NOMO-1 treated with dmso at 0.1 percent for 144 hours (cell line): ENCODE measurements at regions not wholly inside any gene's neighbourhood (a gene's known extent, or its start where the extent isn't known, plus 50 kb on each side); places are given as distances from the start of the nearest gene placed in this dataset.
"Not testable (repeated sequence)": the region's sequence is repeated elsewhere in the genome, so short reads cannot be mapped to it uniquely, and the experiment has no call there.

Experiments
- DNase-seq: peaks from one replicate; lab custom pipeline; 2025; ENCODE audit not compliant: unreplicated experiment; lab: John Stamatoyannopoulos, UW

DNA sequence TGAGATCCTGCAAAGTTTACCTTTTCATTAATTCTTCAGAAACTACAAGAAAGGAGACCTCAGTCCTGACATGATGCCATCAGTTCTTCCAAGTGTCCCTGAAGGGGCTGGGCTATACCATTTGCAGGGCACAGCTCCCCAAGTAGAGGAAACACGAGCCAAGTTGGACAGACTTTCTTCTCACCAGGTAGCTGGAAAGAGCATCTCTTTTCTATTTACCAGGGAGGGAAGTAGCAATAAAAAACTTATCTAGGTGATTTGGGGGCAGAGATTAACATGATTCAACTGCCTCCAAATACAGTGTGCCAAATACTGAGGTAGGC, 103.9 kb upstream of the KCND3 start:
- DNase-seq, result no peak

DNA sequence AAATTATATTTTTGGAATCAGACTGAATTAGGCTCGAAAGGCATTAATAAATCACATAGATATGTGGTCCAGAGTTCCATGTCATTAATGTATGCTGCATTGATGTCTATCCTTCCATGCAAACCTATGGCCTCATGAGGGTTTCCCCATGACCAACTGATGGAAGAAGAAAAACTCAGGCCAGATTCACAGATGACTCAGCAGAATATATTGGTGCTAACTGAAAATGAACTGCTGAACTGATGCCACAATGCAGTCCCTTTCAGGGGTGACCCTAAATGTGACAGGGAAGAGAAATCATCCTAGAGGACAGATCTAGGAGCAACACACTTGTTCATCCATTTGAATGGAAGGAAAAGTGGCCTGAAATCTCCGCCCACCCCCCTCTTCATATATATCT, 110.5 kb upstream of the KCND3 start:
- DNase-seq, result no peak

DNA sequence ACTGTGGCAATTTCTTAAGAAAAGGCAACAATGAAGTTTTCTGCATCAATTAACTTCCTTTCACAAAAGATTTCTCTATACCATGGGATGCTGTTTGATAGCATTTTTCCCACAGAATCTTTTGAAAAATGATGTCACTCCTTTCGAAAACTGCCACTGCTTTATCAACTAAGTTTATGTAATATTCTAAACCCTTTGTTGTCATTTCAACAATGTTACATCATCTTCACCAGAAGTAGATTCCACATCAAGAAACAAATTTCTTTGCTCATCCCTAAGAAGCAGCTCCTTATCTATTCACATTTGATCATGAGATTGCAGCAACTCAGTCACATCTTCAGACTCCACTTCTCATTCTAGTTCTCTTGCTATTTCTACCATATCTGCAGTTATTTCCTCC, 116.1 kb upstream of the KCND3 start:
- DNase-seq, result no peak

DNA sequence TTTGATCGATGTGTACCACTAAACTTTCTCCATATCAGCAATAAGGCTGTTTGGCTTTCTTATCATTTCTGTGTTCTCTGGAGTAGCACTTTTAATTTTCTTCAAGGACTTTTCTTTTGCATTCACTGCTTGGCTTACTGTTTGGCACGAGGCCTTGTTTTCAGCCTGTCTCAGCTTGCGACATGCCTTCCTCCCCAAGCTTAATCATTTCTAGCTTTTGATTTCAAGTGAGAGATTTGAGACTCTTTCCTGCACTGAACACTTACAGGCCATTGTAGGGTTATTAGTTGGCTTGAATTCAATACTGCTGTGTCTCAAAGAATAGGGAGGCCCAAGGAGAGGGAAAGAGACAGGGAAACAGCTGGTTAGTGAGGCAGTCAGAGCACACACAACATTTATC, 120.6 kb upstream of the KCND3 start:
- no peak for DNase-seq

DNA sequence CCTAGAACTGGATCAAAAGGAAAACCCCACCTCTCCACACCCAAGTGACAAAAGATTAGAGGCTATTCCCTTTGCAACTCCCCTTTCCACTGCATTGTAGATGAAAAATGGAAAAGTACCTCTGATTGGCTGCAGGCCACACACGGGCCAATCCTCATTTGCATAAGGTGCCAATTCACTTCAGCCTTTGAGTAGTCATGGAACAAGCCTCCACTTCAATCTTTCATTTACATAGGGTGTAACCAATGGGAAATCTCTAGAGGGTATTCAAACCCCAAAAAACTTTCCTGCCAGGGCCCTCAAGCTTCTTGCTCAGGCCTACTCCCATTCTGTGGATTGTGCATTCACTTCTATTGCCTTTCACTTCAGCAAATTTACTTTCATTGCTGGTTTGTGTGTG, 122.3 kb upstream of the KCND3 start:
- DNase-seq, result no peak

DNA sequence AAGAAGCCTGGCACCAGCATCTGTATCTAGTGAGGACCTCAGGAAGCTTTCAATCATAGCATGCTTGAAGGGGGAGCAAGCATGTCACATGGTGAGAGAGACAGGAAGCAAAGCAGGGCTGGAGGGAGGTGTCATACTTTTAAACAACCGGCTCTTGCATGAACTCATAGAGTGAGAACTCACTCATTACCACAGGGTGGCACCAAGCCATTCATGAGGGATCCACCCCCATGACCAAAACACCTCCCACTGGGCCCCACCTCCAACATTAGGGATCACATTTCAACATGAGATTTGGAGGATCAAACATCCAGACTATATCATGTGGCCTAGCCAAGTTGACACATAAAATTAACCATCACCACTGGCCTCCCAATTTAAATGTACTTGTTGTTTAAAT, 125.1 kb upstream of the KCND3 start:
- DNase-seq, result no peak

DNA sequence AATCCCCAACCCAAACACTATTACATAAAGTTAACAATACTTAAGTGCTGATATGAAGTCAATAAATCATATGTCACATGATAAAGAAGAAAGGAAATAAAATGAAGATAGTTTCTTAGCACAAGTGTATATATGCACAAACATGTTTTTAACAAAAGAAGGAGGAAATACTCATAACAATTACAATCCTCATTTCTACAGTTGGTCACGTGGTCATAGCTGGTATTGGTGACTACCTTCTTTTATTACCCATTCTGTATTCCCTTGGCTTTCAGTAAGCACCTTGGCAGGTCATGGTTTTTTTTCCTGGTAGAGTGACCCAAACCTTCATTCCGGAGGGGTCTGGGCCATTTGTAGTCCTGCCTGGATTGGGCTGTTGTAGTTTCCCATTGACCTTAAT, 137.1 kb upstream of the KCND3 start:
- no peak for DNase-seq

DNA sequence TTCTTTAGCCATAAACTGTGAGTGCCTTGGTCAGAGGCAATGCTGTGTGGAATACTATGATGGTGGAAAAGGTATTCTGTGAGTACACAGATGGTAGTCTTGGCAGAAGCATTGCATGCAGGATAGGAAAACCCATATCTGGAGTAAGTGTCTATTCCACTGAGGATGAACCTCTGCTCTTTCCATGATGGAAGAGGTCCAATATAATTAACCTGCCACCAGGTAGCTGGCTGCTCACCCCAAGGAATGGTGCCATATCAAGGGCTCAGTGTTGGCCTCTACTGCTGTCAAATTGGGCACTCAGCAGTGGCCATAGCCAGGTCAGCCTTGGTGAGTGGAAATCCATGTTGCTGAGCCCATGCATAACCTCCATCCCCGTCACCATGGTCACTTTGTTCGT, 138.1 kb upstream of the KCND3 start:
- not testable (repeated sequence) for DNase-seq

DNA sequence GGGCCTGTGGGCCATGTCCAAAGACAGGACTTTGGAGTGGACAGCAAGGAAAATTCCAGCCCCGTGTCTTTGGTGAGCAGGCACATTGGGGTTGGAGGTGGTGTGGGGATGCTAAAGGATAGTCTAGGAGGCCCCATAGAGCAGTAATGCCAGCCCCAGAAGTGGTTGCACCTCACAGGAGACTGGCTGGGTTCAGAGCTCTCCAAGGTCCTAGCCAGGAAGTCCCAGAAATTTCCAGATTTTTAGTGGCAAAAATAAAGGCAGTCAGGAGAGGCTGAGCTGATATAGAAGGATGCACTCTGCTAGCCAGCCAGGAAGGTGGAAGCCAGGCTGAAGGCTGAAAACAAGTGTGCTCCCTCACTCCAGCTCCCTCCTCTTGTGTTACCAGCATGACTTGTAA, 144.0 kb upstream of the KCND3 start:
- DNase-seq, result no peak

DNA sequence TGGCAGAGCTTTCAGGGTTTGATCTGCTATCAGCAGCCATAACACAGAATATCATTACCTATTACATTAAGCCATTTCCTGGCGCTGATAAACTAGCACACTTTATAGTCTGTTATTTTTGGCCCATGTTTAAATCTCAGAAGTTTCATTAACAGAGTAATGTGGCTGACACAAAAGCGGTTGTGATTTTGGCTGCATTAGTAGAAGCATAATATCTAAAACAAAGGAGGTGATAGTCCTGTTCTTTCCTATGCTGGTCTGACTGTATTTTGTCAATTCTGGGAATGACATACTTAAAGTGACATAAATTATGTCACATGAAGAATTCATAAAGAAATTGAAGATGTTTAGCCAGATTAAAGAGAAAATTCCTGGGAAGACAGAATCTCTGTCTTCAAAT, 151.3 kb upstream of the KCND3 start:
- no peak for DNase-seq

DNA sequence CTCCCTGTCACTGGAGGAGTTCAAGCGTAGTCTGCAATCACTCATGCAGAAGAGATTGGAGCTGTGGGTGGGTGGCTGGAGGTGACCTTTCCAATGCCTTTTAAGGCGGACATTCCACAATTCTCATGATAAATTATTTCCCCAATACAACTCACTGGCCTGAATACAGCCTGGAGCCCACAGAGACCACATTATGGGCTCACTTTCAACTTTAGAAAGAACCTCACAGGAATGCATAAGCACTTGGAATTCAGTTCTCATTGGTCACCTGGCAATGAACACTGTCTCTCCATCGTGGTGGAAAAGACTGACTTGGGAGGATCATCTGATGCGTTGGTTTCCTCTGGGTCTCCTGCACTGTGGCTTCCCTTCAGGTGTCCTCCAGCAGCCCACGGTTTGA, 151.8 kb upstream of the KCND3 start:
- DNase-seq, result no peak

DNA sequence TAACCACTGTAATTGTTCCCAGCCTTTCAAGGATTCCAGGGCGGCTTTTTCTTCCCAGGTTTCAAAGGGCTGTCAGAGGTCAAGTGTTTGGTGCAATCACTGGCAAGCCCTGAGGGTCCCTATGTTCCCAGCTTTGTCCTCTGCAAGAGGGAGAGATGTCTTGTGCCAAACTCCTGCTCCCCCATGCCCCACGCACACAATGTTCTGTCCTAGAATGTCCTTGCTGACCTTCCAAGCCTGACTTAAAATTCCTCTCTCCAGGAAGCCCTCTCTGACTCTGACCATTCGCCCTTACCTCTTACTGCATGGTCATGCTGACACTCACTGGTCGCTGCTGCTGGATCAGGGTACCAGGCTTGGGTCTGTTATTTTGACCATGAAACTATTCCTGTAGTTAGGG, 152.5 kb upstream of the KCND3 start:
- no peak for DNase-seq

DNA sequence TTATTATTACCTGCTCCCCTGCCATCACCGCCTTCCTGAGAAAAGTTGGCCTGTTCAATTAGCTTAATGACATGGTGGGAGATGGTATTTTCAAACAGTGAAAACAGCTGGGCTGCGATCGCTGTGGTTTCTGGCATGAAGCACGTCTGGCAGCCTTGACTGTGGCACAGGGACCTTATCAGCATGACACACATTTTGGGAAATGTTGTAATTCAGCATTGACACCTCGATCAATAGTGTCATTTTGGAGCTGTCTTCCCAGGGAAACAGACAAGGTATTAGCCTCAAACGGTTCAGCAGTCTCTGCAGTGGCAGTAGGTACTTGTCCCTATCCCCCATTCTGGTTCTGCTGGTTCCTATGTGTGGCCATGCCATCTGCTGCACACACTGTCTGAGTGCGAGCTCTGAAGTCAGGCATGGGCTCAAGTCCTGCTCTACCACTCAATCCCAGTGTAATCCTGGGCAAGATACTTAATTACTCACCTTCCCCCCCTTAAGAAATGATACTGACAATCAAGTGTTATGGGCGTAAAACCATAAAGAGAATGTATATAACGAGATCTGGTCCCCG, 154.5 kb upstream of the KCND3 start:
- DNase-seq, result no peak

DNA sequence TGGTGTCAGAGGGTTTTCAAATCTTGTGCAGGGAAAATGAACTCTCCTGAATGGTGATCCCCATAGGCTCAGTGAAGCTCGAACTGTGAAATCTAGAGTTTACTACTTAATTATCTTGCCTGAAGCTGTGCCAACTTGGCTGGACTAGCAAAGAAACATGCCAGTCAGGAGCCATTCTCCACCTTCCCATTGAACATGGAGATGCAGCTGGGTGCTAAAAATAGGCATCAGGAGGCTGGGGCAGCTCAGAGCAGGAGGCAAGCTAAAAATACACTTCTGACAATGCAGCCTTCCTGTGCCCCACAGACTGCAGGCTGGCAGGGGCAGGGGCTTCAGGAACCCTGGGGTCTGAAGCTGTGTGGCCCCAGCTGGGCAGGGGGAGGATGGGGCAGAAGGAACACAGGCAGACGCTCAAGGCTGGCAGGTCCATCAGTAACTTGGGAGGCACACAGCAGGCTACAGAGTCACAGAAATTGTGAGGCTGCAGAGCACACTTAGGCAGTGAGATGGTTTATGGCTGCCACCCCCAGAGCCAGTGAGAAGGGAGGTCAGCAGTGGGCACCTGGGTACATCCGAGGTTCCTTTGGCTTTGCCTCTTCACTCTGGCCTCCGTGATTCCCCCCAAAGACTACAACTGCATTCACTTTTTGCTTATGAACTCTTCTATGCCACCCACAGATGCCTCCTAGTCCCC, 155.4 kb upstream of the KCND3 start:
- no peak for DNase-seq

DNA sequence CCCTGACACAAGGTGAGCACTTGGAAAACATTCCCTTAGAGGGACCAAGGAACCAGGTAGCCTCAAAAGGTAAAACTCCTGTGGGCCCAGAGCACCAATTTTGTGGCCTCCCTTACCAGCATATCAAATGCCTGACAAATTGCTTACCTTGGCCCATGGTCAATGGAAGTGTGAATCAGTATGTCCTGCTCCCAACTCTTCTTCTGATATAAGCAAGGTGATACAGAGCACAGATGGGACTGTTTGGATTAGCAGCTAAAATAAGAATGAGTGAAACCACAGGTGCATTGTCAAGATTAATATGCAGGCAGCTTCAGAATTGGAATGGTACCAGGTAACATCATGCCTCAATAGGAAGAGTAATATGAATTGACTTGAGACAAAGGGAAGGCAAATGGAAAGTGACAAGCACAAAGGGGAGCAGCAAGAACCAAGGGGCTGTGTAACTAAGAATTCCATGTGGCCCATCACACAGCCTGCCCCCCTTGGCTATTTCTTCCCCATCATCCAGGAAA, 156.8 kb upstream of the KCND3 start:
- DNase-seq, result no peak

DNA sequence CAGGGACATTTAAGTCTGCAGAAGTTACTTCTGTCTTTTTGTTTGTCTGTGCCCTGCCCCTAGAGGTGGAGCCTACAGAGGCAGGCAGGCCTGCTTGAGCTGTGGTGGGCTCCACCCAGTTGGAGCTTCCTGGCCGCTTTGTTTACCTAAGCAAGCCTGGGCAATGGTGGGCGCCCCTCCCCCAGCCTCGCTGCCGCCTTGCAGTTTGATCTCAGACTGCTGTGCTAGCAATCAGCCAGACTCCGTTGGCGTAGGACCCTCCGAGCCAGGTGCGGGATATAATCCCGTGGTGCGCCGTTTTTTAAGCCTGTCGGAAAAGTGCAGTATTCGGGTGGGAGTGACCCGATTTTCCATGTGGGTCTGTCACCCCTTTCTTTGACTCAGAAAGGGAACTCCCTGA, 170.7 kb upstream of the KCND3 start:
- not testable (repeated sequence) for DNase-seq

DNA sequence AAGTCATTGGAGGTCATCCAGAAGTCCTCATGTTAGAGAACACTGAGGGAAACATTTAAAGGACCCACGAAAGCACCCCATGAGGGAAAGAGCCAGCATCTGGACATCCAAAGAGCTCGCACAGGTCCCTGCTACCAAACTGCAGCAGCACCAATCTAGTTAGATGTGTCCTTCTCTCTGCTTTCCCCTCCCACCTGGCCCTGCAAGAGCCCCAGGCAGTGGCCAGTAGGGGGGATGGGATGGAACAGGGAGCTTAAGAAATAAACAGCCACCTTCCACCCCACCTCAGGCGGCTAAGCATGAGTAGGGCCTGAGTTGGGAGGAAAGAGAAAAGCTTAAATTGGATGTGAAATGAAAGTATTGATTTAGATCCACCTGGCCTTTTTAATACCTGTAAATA, 175.9 kb upstream of the KCND3 start:
- no peak for DNase-seq

DNA sequence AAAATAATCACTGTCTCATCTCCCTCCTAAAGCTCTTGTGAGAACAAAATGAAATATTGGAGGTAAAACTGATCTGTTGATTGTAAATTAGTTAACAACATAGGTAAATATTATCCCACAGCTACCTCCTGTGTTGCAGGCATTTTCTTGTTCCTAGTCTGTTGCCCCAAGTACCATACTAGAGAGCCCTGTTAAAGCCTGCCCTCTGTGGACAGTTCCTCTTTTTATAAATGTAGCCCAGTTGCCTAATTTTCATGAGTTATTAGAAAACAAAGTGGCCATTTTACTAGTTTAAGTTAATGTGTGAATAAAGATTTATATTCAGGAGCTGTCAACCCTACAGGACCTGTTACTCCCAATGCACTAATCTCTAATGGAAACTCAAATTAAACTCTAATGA, 180.0 kb upstream of the KCND3 start:
- DNase-seq, result no peak

DNA sequence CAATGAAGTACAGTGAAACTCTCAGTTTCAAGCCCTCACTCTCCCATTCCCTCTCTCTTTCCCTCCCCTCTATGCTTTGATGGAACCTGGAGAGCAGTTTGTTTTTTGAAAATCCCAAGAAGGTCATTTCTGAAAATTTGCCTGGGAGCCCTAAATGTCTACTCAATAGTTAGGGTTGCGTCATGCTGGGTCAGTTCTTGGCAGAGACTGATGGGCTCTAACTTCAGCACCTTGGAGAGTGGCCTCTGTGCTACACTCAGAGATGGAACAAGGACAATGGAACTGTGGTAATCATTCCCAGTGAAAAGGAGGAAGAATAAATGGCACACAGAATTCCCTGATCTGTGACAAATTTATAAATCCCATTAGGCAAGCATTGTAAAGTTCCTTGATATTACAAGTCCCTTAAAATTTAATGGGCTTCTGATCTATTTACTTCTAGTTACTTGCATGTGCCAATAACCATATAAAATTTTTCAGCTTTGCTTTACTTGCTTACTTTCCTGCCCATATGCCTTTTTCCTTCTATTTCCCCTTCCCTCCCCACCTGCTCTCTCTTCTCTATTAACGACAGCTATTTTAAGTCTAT, 182.9 kb upstream of the KCND3 start:
- DNase-seq, result peak; percentile 10

DNA sequence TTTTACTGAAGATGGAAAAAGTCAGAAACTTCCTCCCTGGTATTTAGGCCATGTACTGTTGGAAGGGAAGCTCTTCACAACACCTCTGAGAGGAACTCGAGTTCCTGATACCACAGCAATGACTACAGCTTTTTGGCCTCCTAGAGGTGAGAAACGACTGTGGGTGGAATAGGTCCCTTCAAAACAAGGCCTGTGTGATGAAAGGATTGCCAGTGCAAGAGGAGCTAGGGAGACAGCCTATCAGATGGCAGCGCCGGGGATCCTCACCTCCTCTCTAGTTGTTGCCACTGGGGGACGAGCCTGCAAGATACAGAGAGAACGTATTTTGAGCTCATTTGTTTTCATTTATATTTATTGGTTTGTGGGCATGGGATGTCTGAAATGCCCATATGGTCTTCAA, 187.8 kb upstream of the KCND3 start:
- no peak for DNase-seq

DNA sequence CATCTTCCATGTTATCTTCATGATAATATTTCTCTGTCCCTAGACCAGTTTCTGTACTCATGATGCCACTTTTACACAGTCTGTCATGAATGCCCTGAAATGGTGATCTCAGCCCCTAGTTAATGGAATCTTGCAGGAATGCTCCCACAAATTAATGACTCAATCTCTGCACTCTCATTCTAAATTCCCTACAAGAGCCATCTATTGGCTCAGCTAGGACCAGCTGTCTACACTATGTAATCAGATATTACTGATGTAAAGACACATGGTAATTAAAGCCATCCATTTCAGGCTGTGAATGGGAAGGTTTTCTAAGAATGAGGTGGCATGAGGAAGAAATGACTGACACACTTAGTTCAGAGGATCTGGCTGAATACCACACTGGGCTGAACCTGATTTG, 199.1 kb upstream of the KCND3 start:
- DNase-seq, result no peak

DNA sequence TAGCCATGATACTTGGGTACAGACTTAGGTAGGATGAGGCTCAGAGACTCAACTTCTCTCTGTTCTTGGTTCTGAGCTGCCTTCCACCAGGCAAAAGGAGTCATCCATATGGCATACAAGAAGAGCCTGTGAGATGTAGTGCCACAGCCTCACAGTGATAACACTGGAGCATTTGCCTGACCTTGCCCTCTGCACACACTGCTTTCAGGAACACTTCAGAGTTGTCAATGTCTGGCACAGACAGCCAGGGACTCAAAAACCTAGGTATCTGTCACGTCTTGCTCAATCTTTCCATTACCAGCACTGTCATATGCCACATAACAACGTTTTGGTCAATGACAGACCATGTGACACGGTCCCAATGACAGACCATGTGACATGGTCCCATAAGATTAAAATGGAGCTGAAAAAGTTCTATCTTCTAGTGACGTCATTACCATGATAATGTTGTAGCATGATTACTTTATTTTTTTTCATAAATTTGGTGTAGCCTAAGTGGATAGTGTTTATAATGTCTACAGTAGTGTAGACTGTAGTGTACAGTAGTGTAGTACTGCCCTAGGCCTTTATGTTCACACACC, 199.9 kb upstream of the CTTNBP2NL start:
- no peak for DNase-seq

DNA sequence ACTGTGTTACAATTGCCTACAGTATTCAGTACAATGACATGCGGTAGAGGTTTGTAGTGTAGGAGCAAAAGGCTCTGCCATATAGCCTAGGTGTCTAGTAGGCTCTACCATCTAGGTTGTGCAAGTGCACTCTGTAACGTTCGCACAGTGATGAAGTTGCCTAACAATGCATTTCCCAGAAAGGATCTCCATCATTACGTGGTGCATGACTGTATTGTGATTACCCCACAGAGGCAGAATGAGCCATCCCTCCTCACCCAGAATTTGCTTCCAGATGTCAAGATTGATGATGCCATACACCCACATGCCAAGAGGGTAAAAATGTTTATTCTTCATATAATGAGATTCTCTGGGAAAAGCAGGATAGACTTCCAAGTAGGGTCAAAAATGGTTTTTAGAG, 199.3 kb upstream of the CTTNBP2NL start:
- DNase-seq, result no peak
